ENCODE measurements at regions not wholly inside any gene's neighbourhood (a gene's known extent, or its start where the extent isn't known, plus 50 kb on each side); places are given as distances from the start of the nearest gene placed in this dataset.

DNA sequence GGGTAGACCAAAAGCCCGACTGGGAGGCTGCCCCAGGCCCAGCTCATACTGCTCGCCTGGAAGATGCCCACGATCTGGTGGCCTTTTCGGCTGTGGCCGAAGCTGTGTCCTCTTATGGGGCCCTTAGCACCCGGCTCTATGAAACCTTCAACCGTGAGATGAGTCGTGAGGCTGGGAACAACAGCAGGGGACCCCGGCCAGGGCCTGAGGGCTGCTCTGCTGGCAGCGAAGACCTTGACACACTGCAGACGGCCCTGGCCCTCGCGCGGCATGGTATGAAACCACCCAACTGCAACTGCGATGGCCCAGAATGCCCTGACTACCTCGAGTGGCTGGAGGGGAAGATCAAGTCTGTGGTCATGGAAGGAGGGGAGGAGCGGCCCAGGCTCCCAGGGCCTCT lies 61.7 kb downstream of the TET3 start:
- peaks cover 25% of the 10 kb centered on the region for H3K79me2 ChIP-seq (ENCODE audit: control insufficient read depth, insufficient read depth, low read length)

GRCh38 chr2:74047152-74047551 lies 62.4 kb downstream of the TET3 start:
- no peak for FAIRE-seq
- H3K4me3 ChIP-seq (ENCODE audit: control insufficient read depth in 2 of 3, extremely low read depth in 1 of 3, insufficient read depth in 2 of 3, low read depth in 1 of 3, low read length in 3 of 3), result no peak overlapping the region
- H4K20me1 ChIP-seq (ENCODE audit: control insufficient read depth, extremely low read depth, insufficient read depth, low read length), result no peaks in the 10 kb centered on the region
- no peak overlapping the region for H3K4me2 ChIP-seq (ENCODE audit: control insufficient read depth, extremely low read depth, insufficient read depth, low read depth, low read length)
- H3K4me1 ChIP-seq (ENCODE audit: control insufficient read depth, extremely low read depth, insufficient read depth, low read length), result peaks cover 14% of the 10 kb centered on the region
- H3K27me3 ChIP-seq (ENCODE audit: control insufficient read depth, extremely low read depth, insufficient read depth, low read length), result no peaks in the 10 kb centered on the region
- TF ChIP-seq EZH2 (IDR thresholded peaks at IDR 0.05; ENCODE audit: low read length) (no peak), CTCF (optimal IDR thresholded peaks at IDR 0.05 in 1 of 3, IDR thresholded peaks at IDR 0.05 in 1 of 3, conservative IDR thresholded peaks at IDR 0.05 in 1 of 3; ENCODE audit: extremely low read depth in 1 of 3, insufficient read depth in 2 of 3, low read length in 3 of 3) (no peak)
- H2AFZ ChIP-seq (ENCODE audit: control insufficient read depth, low read length), result no peak overlapping the region
- no peak overlapping the region for H3K27ac ChIP-seq (ENCODE audit: control insufficient read depth, insufficient read depth, low read length)
- H3K9me3 ChIP-seq (ENCODE audit: control insufficient read depth, low read depth, low read length), result no peaks in the 10 kb centered on the region
- H3K79me2 ChIP-seq (ENCODE audit: control insufficient read depth, insufficient read depth, low read length), result peaks cover 29% of the 10 kb centered on the region
- peaks cover 3 to 5% of the 10 kb centered on the region in 2 experiments for H3K36me3 ChIP-seq (ENCODE audit: control insufficient read depth in 2 of 2, extremely low read depth in 1 of 2, insufficient read depth in 2 of 2, low read length in 2 of 2)
- H3K9ac ChIP-seq (ENCODE audit: control insufficient read depth, extremely low read depth, insufficient read depth, low read length), result no peak overlapping the region
- peaks cover 4% of the 10 kb centered on the region for H3K9me1 ChIP-seq (ENCODE audit: control insufficient read depth, extremely low read depth, insufficient read depth, low read length)
- DNase-seq (ENCODE audit: low read depth, low spot score), result no peak
- dilution Hi-C loops (cut with MboI; ENCODE audit: extremely low pct_ligation_motif_present, low sequenced_read_pairs), result no loop called here

More for the DNA sequence above, 61.7 kb downstream of the TET3 start:
- TF ChIP-seq CTCF (optimal IDR thresholded peaks at IDR 0.05 in 1 of 3, IDR thresholded peaks at IDR 0.05 in 1 of 3, conservative IDR thresholded peaks at IDR 0.05 in 1 of 3; ENCODE audit: extremely low read depth in 1 of 3, insufficient read depth in 2 of 3, low read length in 3 of 3), result no peak
- no peak for TF ChIP-seq EZH2 (IDR thresholded peaks at IDR 0.05; ENCODE audit: low read length)
- Histone ChIP-seq H3K9me3 (ENCODE audit: control insufficient read depth, low read depth, low read length) (no peaks in the 10 kb centered on the region), H3K27me3 (ENCODE audit: control insufficient read depth, extremely low read depth, insufficient read depth, low read length) (no peaks in the 10 kb centered on the region), H3K9ac (ENCODE audit: control insufficient read depth, extremely low read depth, insufficient read depth, low read length) (no peak overlapping the region), H2AFZ (ENCODE audit: control insufficient read depth, low read length) (no peak overlapping the region), H3K4me1 (ENCODE audit: control insufficient read depth, extremely low read depth, insufficient read depth, low read length) (peaks cover 14% of the 10 kb centered on the region), H4K20me1 (ENCODE audit: control insufficient read depth, extremely low read depth, insufficient read depth, low read length) (peaks cover 2% of the 10 kb centered on the region), H3K9me1 (ENCODE audit: control insufficient read depth, extremely low read depth, insufficient read depth, low read length) (peaks cover 4% of the 10 kb centered on the region), H3K36me3 (ENCODE audit: control insufficient read depth in 2 of 2, extremely low read depth in 1 of 2, insufficient read depth in 2 of 2, low read length in 2 of 2) (peaks cover 2 to 3% of the 10 kb centered on the region in 2 experiments), H3K27ac (ENCODE audit: control insufficient read depth, insufficient read depth, low read length) (no peak overlapping the region), H3K4me3 (ENCODE audit: control insufficient read depth in 2 of 3, extremely low read depth in 1 of 3, insufficient read depth in 2 of 3, low read depth in 1 of 3, low read length in 3 of 3) (no peak overlapping the region), H3K4me2 (ENCODE audit: control insufficient read depth, extremely low read depth, insufficient read depth, low read depth, low read length) (no peak overlapping the region)
- DNase-seq (ENCODE audit: low read depth, low spot score) (no peak), FAIRE-seq (no peak)
- dilution Hi-C loops (cut with MboI; ENCODE audit: extremely low pct_ligation_motif_present, low sequenced_read_pairs), result no loop called here
